Endothelial cell of umbilical vein (primary cell): ENCODE measurements at regions not wholly inside any gene's neighbourhood (a gene's known extent, or its start where the extent isn't known, plus 50 kb on each side); places are given as distances from the start of the nearest gene placed in this dataset.

ENCODE experiments used
- BruUV-seq: library from RNA; stranded (reverse); fragments of 400-500 nt; replicated peaks from 2 replicates; lab custom pipeline; 2021; lab: Mats Ljungman, UMichigan
- CTCF ChIA-PET: fragments of 300-600, 350-600 bp; sonication (Branson Sonifier 250); formaldehyde crosslinking; loops from one replicate; lab custom pipeline; 2021; ENCODE audit warnings: antibody characterized with exemption, inconsistent platforms; lab: Charles Lee
- POLR2A ChIA-PET: fragments of 300-600, 350-600 bp; sonication (Branson Sonifier 250); formaldehyde crosslinking; loops from one replicate; lab custom pipeline; 2021; ENCODE audit warnings: antibody characterized with exemption, inconsistent platforms; lab: Charles Lee
- DNase-seq: peaks from one replicate; pipeline ENCODE4 v3.0.0-alpha.2; 2011; ENCODE audit warnings: low read depth, low spot score
- FAIRE-seq: peaks from 2 replicates; lab custom pipeline; 2011; peaks lifted over from hg19 to GRCh38; lab: Jason Lieb, UNC
- H2AFZ ChIP-seq: 2 replicates; pipeline ENCODE4 v1.6.0; 2012; ENCODE audit warnings: low read depth, low read length, control low read depth, inconsistent platforms
- H3K27ac ChIP-seq: 2 replicates; pipeline ENCODE4 v1.5.1; 2011; ENCODE audit warnings: low read depth, mild to moderate bottlenecking, control low read depth, low read length, moderate library complexity; ENCODE audit not compliant: insufficient read depth
- H3K27me3 ChIP-seq, 2 experiments: 2 replicates each; pipeline versions ENCODE4 v1.6.0 to v1.6.1; 2011; ENCODE audit warnings: low read length in 2 of 2, mixed read lengths in 1 of 2; ENCODE audit not compliant: control insufficient read depth in 2 of 2, insufficient read depth in 2 of 2
- H3K36me3 ChIP-seq, 2 experiments: 2 replicates in 1 of 2; 3 replicates in 1 of 2; pipeline ENCODE4 v1.5.1; 2011; ENCODE audit warnings: low read length in 2 of 2, mild to moderate bottlenecking in 1 of 2, moderate library complexity in 1 of 2; ENCODE audit not compliant: control insufficient read depth in 2 of 2, insufficient read depth in 2 of 2; ENCODE audit errors: extremely low read depth in 1 of 2
- H3K4me1 ChIP-seq: 3 replicates; pipeline ENCODE4 v1.5.1; 2011; ENCODE audit warnings: mild to moderate bottlenecking, low read length; ENCODE audit not compliant: control insufficient read depth, insufficient read depth; ENCODE audit errors: extremely low read depth
- H3K4me2 ChIP-seq: 2 replicates; pipeline ENCODE4 v1.6.1; 2011; ENCODE audit warnings: low read length, control low read depth, mixed read lengths; ENCODE audit not compliant: insufficient read depth
- H3K4me3 ChIP-seq, 3 experiments: fragments of 200-600 bp in 1 of 3; sonication (generic), shearing (Covaris generic) in 1 of 3; replicated peaks in 1 of 3; 2 replicates each; pipeline ENCODE4 v1.5.1; 2011 to 2016; ENCODE audit warnings: control low read depth in 3 of 3, low read length in 3 of 3, mild to moderate bottlenecking in 2 of 3, inconsistent platforms in 1 of 3, low read depth in 1 of 3, moderate library complexity in 1 of 3; ENCODE audit not compliant: insufficient read depth in 1 of 3
- H3K79me2 ChIP-seq: 2 replicates; pipeline ENCODE4 v1.6.0; 2012; ENCODE audit warnings: low read length, inconsistent platforms; ENCODE audit not compliant: control insufficient read depth, insufficient read depth
- H3K9ac ChIP-seq: replicated peaks from 2 replicates; pipeline ENCODE3; 2011; ENCODE audit warnings: low read length, control low read depth; ENCODE audit not compliant: insufficient read depth; ENCODE audit errors: extremely low read depth
- H3K9me1 ChIP-seq: replicated peaks from 3 replicates; pipeline ENCODE4 v1.6.0; 2011; ENCODE audit warnings: mild to moderate bottlenecking, low read length; ENCODE audit not compliant: control insufficient read depth, insufficient read depth; ENCODE audit errors: extremely low read depth
- H3K9me3 ChIP-seq: replicated peaks from 2 replicates; pipeline ENCODE4 v1.5.1; 2012; ENCODE audit warnings: low read length, inconsistent platforms; ENCODE audit not compliant: control insufficient read depth, insufficient read depth
- H4K20me1 ChIP-seq: replicated peaks from 2 replicates; pipeline ENCODE3; 2011; ENCODE audit warnings: mild to moderate bottlenecking, low read length; ENCODE audit not compliant: control insufficient read depth, insufficient read depth; ENCODE audit errors: extremely low read depth
- CTCF ChIP-seq, 2 donors: IDR thresholded peaks; 1 replicate in 1 of 2; 2 replicates in 1 of 2; pipeline ENCODE4 v1.5.1; 2011; ENCODE audit warnings: low read length in 2 of 2, mild to moderate bottlenecking in 2 of 2, moderate library complexity in 2 of 2, control low read depth in 1 of 2, inconsistent platforms in 1 of 2, low read depth in 1 of 2; ENCODE audit not compliant: insufficient read depth in 1 of 2; ENCODE audit errors: extremely low read depth in 1 of 2
- EZH2 ChIP-seq: IDR thresholded peaks from 2 replicates; pipeline ENCODE4 v1.6.1; 2012; ENCODE audit warnings: borderline replicate concordance, low read depth, mild to moderate bottlenecking, moderate library complexity, low read length, inconsistent platforms; ENCODE audit not compliant: severe bottlenecking
- FOS ChIP-seq: IDR thresholded peaks from 2 replicates; pipeline ENCODE4 v1.6.1; 2011; ENCODE audit warnings: mild to moderate bottlenecking, low read length, moderate library complexity, borderline replicate concordance; ENCODE audit not compliant: insufficient read depth
- GATA2 ChIP-seq: IDR thresholded peaks from 2 replicates; pipeline ENCODE4 v1.7.0; 2011; ENCODE audit warnings: low read depth, mild to moderate bottlenecking, moderate library complexity, mixed read lengths, low read length; ENCODE audit not compliant: insufficient read length, insufficient read depth
- JUN ChIP-seq: IDR thresholded peaks from 2 replicates; pipeline ENCODE4 v1.6.1; 2011; ENCODE audit warnings: borderline replicate concordance, low read depth; ENCODE audit not compliant: insufficient read length, insufficient read depth
- MAX ChIP-seq: IDR thresholded peaks from 2 replicates; pipeline ENCODE4 v1.6.1; 2011; ENCODE audit not compliant: insufficient read depth, insufficient read length
- MYC ChIP-seq: IDR thresholded peaks from one replicate; pipeline ENCODE4 v1.6.1; 2011; ENCODE audit warnings: mild to moderate bottlenecking, low read depth, low read length
- POLR2A ChIP-seq: IDR thresholded peaks from 2 replicates; pipeline ENCODE4 v1.6.1; 2012; ENCODE audit warnings: low read depth, mild to moderate bottlenecking, control low read depth, low read length
- POLR2AphosphoS5 ChIP-seq: IDR thresholded peaks from 2 replicates; pipeline ENCODE4 v1.6.1; 2012; ENCODE audit warnings: low read depth, mild to moderate bottlenecking, control low read depth, low read length, moderate library complexity; ENCODE audit not compliant: insufficient read depth
- dilution Hi-C: fragments of 300-500 bp; cut with MboI; formaldehyde crosslinking; loops from one replicate; pipeline ENCODE4 v1.15.0; 2019; ENCODE audit warnings: low sequenced_read_pairs; ENCODE audit not compliant: extremely low pct_ligation_motif_present
- intact Hi-C: fragments of 100-400 bp; cut with micrococcal nuclease; formaldehyde crosslinking; loops from one replicate; pipeline ENCODE4 v1.10.0; 2022

- no peak for FAIRE-seq
- H3K9me1 ChIP-seq, result no peaks in the 10 kb centered on the region
- no peak overlapping the region for H2AFZ ChIP-seq
- H3K4me2 ChIP-seq, result no peak overlapping the region
- no peaks in the 10 kb centered on the region for H3K4me1 ChIP-seq
- H3K4me3 ChIP-seq, result no peak overlapping the region
- H3K36me3 ChIP-seq, result no peaks in the 10 kb centered on the region
- CTCF ChIA-PET, result no interaction called here
- H3K79me2 ChIP-seq, result no peaks in the 10 kb centered on the region
- POLR2A ChIA-PET, result no interaction called here
- BruUV-seq, result no TSS peak
- H3K9ac ChIP-seq, result no peak overlapping the region
- intact Hi-C loops, result no loop called here
- dilution Hi-C loops, result no loop called here
- no peaks in the 10 kb centered on the region for H3K9me3 ChIP-seq
- TF ChIP-seq FOS, result no peak
- no peak for TF ChIP-seq POLR2AphosphoS5
- TF ChIP-seq MAX, result no peak
- no peak for TF ChIP-seq MYC
- TF ChIP-seq CTCF (IDR thresholded peaks at IDR 0.05; ENCODE audit: extremely low read depth in 1 of 2, insufficient read depth in 1 of 2, low read depth in 1 of 2, low read length in 2 of 2), result no peak
- TF ChIP-seq GATA2, result no peak
- TF ChIP-seq POLR2A, result no peak
- no peak for TF ChIP-seq JUN
- TF ChIP-seq EZH2, result no peak
- no peak overlapping the region for H3K27ac ChIP-seq
- no peaks in the 10 kb centered on the region for H3K27me3 ChIP-seq
- no peak for DNase-seq
- H4K20me1 ChIP-seq, result no peaks in the 10 kb centered on the region
These were observed 539.9 kb downstream of the DNAJB9 start for GRCh38 chr7:109109558-109109957.
